ENCODE measurements at regions not wholly inside any gene's neighbourhood (a gene's known extent, or its start where the extent isn't known, plus 50 kb on each side); places are given as distances from the start of the nearest gene placed in this dataset.

GRCh38 chr18:45509535-45509934, 105.7 kb upstream of the SLC14A2 start:
- no peaks in the 10 kb centered on the region for H4K20me1 ChIP-seq (ENCODE audit: insufficient read depth)
- no peak overlapping the region for H3K4me2 ChIP-seq (ENCODE audit: low read length)
- ChIA-PET CTCF (no interaction called here), RAD21 (ENCODE audit: low non-redundant PET in 1 of 2, low total read pairs in 2 of 2, uncharacterized antibody in 2 of 2, unreplicated experiment in 2 of 2) (no interaction called here), POLR2A (no interaction called here)
- no peaks in the 10 kb centered on the region for H3K9me3 ChIP-seq (ENCODE audit: control insufficient read depth in 1 of 2, insufficient read depth in 1 of 2, low read depth in 1 of 2, low read length in 2 of 2)
- H3K27ac ChIP-seq (ENCODE audit: low read depth, low read length), result no peak overlapping the region
- DNase-seq (ENCODE audit: low read depth, low spot score) (no peak), ATAC-seq (no peak)
- no peaks in the 10 kb centered on the region for H3K9me2 ChIP-seq (ENCODE audit: insufficient read depth)
- H3K36me3 ChIP-seq (ENCODE audit: control insufficient read depth in 1 of 2, insufficient read depth in 2 of 2, low read length in 2 of 2), result no peaks in the 10 kb centered on the region
- TF ChIP-seq JUND (IDR thresholded peaks at IDR 0.05), result no peak
- TF ChIP-seq TCF7L2 (IDR thresholded peaks at IDR 0.05; ENCODE audit: borderline replicate concordance, extremely low read depth, insufficient read depth, insufficient read length), result no peak
- TF ChIP-seq EZH2phosphoT487 (IDR thresholded peaks at IDR 0.05; ENCODE audit: borderline replicate concordance), result no peak
- no peak for TF ChIP-seq SRF (IDR thresholded peaks at IDR 0.05; ENCODE audit: low read depth)
- TF ChIP-seq CEBPB (IDR thresholded peaks at IDR 0.05; ENCODE audit: low read depth), result no peak
- TF ChIP-seq RAD21 (IDR thresholded peaks at IDR 0.05; ENCODE audit: low read depth), result no peak
- no peak for TF ChIP-seq YY1 (IDR thresholded peaks at IDR 0.05; ENCODE audit: extremely low read depth, insufficient replicate concordance, low read depth, low read length)
- intact Hi-C loops (cut with micrococcal nuclease), result no loop called here
- BruUV-seq (replicated peaks), result no TSS peak
- H3K27me3 ChIP-seq (ENCODE audit: insufficient read depth, low read length), result no peaks in the 10 kb centered on the region
- H3K4me3 ChIP-seq (replicated peaks in 1 of 2; ENCODE audit: low read depth in 1 of 2, low read length in 2 of 2), result no peak overlapping the region
- no peaks in the 10 kb centered on the region for H3K79me2 ChIP-seq (ENCODE audit: insufficient read depth, low read length)
- H2AFZ ChIP-seq (ENCODE audit: low read depth, low read length, poor library complexity, severe bottlenecking), result no peak overlapping the region
- no peak overlapping the region for H3K9ac ChIP-seq (ENCODE audit: low read length)
- H3K4me1 ChIP-seq (ENCODE audit: control insufficient read depth in 1 of 2, insufficient read depth in 2 of 2, low read length in 2 of 2), result no peaks in the 10 kb centered on the region

- Histone ChIP-seq H3K27ac (ENCODE audit: low read depth, low read length) (no peak overlapping the region), H3K36me3 (ENCODE audit: control insufficient read depth in 1 of 2, insufficient read depth in 2 of 2, low read length in 2 of 2) (no peaks in the 10 kb centered on the region), H2AFZ (ENCODE audit: low read depth, low read length, poor library complexity, severe bottlenecking) (no peak overlapping the region), H3K4me3 (replicated peaks in 1 of 2; ENCODE audit: low read depth in 1 of 2, low read length in 2 of 2) (no peak overlapping the region), H3K9me3 (ENCODE audit: control insufficient read depth in 1 of 2, insufficient read depth in 1 of 2, low read depth in 1 of 2, low read length in 2 of 2) (no peaks in the 10 kb centered on the region), H4K20me1 (ENCODE audit: insufficient read depth) (no peaks in the 10 kb centered on the region), H3K27me3 (ENCODE audit: insufficient read depth, low read length) (no peaks in the 10 kb centered on the region), H3K4me2 (ENCODE audit: low read length) (no peak overlapping the region), H3K9ac (ENCODE audit: low read length) (no peak overlapping the region), H3K4me1 (ENCODE audit: control insufficient read depth in 1 of 2, insufficient read depth in 2 of 2, low read length in 2 of 2) (no peaks in the 10 kb centered on the region), H3K79me2 (ENCODE audit: insufficient read depth, low read length) (no peaks in the 10 kb centered on the region), H3K9me2 (ENCODE audit: insufficient read depth) (no peaks in the 10 kb centered on the region)
- DNase-seq (ENCODE audit: low read depth, low spot score) (no peak), ATAC-seq (no peak)
- intact Hi-C loops (cut with micrococcal nuclease), result no loop called here
- ChIA-PET POLR2A (no interaction called here), CTCF (no interaction called here), RAD21 (ENCODE audit: low non-redundant PET in 1 of 2, low total read pairs in 2 of 2, uncharacterized antibody in 2 of 2, unreplicated experiment in 2 of 2) (no interaction called here)
- BruUV-seq (replicated peaks), result no TSS peak
- no peak for TF ChIP-seq POLR2A (IDR thresholded peaks at IDR 0.05; ENCODE audit: borderline replicate concordance, extremely low read depth, insufficient read depth, insufficient read length)
- no peak for TF ChIP-seq ATF3 (IDR thresholded peaks at IDR 0.05)
- no peak for TF ChIP-seq ZNF274 (IDR thresholded peaks at IDR 0.05; ENCODE audit: low read depth, low read length)
- TF ChIP-seq SIN3A (IDR thresholded peaks at IDR 0.05; ENCODE audit: low read depth), result no peak
- no peak for TF ChIP-seq POLR2AphosphoS5 (IDR thresholded peaks at IDR 0.05; ENCODE audit: low read depth, low read length)
Observed at GRCh38 chr18:45510656-45511055, 104.6 kb upstream of the SLC14A2 start.
